CD4-positive, alpha-beta T cell treated with Interleukin-6 for 4 hours (primary cell): ENCODE measurements at regions not wholly inside any gene's neighbourhood (a gene's known extent, or its start where the extent isn't known, plus 50 kb on each side); places are given as distances from the start of the nearest gene placed in this dataset.

Experiments used
- DNase-seq: peaks from one replicate; pipeline ENCODE4 v3.0.0-alpha.2; 2020; ENCODE audit warnings: mixed read lengths

- no peak for DNase-seq
These were observed 1571.6 kb downstream of the AACS start for GRCh38 chr12:126636821-126637220.

GRCh38 chr12:126644236-126645020, 1579.2 kb downstream of the AACS start:
- DNase-seq = no peak

DNA sequence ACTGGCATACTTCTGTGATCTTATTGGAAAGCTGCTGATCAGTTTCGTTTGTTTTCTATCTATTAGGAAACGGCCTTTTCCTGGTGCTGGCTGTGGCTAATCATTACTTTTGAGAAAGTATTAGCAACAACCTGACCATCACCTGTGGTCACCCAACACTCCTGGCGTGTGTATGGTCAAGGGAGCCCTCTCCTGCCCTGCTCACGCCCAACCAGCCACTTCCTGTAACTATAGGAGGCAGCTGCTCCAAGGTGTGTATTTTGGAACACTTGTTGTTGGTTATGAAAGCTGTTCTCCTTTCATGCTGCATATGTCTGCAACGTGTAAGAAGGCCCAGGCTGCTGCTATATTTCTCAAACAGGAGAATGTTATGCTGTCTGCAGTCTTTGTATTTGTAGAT, 1582.8 kb downstream of the AACS start:
- DNase-seq = no peak

GRCh38 chr12:126651133-126651532, 1585.9 kb downstream of the AACS start:
- DNase-seq = no peak

DNA sequence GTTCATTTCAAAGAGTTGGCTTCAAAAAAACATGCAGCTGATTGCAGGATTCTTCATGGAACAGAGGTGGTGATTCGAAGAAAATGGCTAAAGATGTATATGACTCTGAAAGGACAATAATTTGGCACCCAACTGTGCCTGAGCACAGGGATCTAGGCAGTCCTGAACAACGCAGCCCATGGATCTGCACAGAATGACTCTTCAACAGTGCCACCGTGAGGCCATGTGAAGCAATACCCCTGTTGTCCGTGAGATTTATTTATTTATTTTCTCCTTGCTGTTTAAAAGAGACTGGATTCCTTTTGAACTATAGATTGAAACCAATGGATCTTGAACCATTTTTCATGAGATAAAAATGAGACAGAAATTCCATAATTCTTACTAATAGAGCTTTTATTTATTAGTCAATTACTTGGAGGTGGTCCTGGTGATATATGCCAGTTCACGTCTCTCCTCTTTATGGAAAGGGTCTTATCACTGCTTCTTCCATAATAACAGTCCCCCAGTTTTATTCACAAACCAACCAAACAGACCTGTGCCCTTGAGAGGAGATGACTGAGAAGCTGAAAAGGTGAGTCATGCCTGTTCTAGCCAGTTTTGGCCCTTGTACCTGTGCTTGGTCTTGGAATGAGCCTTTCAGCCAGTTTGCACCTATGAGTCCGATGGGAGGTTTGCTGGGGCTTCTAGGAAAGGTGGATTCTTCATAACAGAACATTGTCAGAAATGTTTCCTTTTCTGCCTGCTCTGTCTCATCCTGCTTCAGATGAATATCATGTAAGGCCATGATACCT, 1598.3 kb downstream of the AACS start:
- DNase-seq = no peak

DNA sequence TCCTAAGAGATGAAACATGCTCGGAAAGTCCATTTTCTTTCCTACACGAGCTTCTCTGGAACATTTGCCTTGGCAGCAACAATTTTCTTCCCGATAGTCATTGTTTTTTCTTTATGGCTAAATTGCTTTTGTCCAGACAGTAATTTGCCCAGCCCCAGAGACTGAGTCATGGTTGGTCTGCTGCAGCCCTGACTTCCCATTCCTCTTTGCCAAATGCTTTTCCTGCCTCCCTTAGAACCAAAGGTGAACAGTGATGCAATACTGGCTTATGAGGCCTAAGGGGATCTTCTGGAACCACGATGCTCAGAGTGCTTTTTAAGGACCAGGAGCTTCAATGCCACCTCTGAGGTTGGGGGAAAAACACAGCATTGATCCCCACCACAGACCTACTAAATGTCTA, 1599.6 kb upstream of the TMEM132C start:
- no peak for DNase-seq

GRCh38 chr12:126668538-126668937, 1598.4 kb upstream of the TMEM132C start:
- DNase-seq = no peak

GRCh38 chr12:126668961-126669360, 1598.0 kb upstream of the TMEM132C start:
- no peak for DNase-seq

DNA sequence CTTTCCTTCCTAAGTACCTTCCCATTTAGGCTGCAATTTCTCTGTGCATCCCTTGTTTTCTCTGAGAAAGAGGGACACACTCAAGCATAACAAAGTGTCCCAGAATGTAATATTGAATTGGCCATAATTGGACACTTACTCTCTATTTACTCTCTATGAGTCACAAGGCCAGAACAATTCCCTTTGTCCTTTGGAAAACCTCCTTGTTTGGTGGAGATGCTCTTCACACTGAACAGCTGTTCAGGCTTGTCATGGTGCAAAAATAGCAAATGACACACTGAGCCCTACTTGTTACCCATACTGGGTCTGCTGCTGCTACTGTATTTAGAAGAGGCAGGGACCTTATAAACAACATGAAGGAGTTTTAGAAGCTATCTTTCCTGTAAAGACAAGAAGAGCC, 1590.5 kb upstream of the TMEM132C start:
- no peak for DNase-seq

DNA sequence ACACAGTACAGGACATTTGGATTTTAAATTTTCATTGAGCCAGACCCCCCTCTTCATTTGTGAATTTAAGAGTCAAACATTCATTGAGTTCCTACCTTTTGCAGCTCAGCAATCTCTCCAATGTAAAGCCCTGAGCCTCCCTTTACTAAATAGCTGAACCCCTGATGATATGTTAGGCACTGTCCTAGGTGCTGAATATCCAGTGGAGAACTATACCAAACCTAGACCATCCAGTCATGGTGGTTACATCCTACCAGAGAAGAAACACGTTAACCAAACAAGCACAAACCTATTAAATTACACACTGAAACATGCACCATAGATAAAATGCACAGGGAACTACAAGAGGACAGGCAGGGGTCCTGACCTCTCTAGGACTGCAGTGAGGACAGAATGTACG, 1585.3 kb upstream of the TMEM132C start:
- no peak for DNase-seq

- no peak for DNase-seq
These were observed 1582.3 kb upstream of the TMEM132C start for GRCh38 chr12:126684703-126685102.

DNA sequence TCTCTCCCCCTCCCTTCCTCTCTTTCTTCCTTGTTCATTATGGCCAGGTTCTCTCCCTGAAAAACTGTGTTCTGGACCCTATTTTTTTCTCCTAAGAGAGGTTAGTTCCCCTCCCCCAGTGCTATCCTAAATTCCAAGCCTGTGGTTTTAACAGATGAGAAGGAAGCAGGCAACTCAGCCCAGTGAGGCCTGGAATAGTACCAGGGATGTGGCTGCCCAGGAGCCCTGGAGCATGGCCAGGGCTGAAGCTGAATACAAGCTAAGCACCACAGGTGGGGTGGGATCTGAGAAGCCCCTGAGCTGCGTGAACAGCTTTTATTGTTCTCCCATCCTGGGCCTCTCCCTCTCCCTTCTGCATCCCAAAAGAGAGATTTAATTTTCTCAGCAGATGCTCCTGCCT, 1581.3 kb upstream of the TMEM132C start:
- no peak for DNase-seq

- no peak for DNase-seq
These were observed 1578.4 kb upstream of the TMEM132C start for GRCh38 chr12:126688556-126688955.

GRCh38 chr12:126700096-126700495, 1566.9 kb upstream of the TMEM132C start:
- no peak for DNase-seq

DNA sequence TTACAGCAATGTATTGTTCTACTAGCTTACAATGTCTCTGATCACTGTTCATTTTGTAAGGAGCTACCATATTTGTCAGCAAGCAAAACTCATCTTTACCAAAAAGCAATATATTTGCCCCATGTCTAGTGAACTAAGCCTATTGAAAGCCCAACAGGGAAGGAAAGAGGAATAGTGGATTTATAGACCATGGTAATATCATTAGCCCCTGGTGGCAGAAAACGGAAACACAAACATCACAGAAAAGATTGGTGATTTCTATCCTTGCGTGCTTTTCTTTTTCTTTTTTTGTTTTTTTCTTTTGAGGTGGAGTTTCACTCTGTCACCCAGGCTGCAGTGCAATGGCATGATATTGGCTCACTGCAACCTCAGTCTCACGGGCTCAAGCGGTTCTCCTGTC, 1562.4 kb upstream of the TMEM132C start:
- no peak for DNase-seq

DNA sequence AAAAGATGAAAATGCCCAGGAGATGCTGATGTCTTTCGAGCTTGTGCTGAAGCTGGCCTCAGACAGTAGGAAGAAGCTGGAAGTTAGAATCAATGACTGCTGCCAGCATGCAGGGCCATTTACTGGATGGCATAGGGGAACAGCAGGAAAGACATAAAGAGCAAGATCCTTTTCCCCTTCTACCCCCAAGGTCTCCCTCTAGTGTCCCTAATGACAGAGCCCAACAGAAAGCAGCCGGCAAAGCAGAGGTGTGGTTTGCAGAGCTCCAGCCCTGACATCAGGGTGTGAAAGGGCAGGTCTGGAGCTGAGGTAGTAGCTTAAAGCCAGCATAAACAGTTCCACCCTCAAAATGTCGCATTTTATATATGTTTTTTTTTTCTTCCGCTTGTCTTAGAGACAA, 1560.7 kb upstream of the TMEM132C start:
- DNase-seq = no peak

DNA sequence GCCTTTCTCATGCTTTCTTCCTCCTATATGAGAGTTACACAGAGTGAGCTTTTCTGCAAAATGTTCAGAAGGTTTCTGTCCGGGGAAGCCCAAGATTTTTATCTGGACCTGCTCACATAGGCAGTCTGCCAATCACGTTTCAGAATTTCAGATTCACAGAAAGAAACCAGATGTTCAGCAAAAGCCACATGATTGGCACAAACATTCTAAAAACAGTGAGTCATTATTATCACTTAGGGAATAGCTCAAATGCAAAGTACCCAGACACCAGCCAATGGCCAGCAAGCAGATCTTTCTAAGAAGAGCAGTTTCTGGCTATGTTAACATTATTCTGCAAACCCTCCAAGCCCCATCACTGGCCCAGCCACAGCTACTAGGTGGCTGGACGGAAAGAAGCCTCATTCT, 1558.5 kb upstream of the TMEM132C start:
- DNase-seq = peak; percentile 3

GRCh38 chr12:126718365-126718764, 1548.6 kb upstream of the TMEM132C start:
- DNase-seq = no peak

DNA sequence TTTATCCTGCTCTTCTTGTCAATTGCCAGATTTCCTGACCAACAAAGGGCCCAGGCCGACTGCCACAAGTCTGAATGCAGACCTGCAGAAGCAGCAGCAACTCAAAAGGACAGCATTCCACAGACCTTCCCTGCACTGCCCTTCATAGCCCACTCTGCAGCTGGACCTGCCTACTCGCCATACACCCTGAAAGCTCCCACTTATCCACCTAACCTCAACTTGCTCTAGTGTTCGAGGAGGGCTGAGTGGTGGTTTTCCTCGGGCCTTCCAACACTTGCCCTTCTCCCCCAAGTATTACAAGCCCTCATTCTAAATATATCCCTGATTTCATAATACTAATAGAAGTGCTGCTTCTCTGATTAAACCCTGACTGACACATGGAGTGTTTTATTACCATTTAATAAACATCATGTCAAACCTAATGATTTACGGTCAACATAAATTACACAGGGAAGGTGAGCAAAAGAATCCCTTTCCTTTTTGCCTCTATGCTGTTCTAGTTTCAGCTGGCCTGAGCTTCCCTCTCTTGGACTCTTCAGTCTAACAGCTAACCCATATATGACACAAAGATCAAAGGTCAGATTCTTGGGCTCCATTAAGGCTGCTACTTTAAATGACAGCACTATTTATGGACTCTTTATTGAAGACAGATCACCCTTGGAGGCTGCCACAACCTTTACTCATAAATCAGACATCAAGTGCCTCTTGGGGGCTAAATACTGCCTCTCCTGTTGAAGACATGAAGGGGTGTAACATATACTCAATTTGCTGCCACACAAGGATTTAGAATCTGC, 1546.9 kb upstream of the TMEM132C start:
- DNase-seq = no peak

DNA sequence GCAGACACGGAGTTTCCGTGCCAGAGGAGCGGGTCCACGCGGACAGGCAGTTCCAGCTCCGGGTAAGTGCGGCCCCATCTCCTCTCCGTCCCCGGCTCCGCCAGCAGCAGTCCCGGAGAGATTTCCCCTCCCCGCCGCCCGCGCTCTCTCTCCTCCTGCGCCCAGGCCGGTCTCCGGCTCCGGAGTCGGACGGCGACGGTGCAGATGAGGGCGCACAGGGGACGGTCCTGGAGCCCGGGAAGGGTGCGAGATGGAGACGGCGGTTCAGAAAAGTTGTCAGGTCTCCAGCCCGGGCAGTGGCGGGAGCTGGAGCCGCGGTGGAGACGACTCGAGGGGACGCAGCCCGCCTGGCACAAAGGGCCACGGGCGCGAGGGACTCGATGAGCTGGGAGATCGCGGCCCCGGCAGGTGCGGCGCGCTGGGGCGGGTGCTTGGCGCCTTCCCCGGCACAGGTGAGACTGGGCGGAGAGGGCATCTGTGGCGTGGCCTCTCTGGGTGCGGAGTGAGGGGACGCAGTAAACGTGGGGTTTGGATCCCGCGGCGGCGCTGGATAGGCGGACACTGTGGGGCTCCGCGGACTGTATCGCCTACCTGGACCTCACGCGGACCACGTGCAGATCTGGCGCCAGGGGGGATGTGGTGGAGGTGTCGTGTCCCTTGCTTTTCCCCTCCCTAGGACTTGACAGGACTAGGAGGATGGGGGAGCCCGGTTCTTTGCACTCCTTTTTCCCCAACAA, 1540.3 kb upstream of the TMEM132C start:
- no peak for DNase-seq

DNA sequence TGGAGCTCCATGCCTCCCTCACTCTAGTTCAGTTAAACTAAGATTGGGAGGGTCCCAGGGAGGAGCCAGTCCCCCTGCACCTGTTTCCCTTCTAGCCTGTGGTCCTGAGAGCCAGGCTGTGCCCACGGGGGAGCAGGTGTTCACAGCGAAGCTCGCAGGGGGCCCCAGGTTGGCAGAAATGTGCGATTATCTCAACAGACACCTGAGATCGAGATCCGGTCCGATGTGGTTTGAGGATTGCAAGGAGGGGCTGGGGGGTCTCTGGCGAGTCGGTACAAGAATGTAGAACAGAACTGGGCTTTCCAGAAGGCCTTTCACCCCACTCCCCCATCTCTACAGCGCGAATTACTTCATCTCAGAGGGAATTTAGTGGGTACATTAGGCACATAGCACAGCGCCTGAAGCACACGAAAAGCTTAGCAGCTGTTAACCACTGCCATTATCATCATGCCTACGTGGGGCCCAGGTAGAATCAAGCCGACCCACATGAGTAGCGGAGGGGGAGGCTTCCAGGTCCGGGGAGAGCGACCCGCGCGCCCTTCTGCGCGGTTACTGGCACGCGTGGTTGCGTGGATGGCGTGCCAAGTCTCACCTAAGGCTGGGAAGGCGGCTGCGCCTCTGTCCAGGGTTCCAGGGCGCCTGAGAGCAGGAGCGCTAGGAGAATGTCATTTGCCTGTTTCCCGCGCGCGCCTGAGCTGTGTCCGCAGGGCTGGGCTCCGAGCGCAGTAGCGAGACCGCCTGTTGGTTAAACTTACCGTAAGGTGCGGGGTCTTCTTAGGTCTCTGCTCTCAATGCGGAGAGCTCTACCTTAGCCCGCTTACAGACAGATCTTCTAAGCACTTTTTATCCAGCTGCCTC, 1539.5 kb upstream of the TMEM132C start:
- DNase-seq = no peak

DNA sequence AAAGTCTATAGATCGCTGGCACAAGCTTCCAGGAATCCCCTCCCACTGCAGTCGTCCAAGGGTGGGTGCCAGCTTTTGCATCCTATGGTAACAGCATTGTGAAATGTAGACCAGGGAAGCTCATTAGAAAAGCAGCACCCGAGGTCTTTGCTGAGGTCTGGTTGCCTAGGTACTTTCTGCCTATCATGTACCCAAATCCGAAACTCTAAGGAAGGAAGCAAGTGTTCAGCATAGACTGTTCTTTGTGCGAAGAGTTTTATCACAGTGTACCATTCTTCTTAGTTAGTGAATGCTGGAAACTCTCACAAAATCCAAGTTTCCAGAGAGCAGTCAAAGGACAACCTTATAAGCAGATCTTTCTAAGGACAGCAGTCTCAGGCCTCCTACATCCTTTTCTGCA, 1532.7 kb upstream of the TMEM132C start:
- DNase-seq = no peak
